GM19372 (cell line): ENCODE measurements at regions not wholly inside any gene's neighbourhood (a gene's known extent, or its start where the extent isn't known, plus 50 kb on each side); places are given as distances from the start of the nearest gene placed in this dataset.

Experiments used
- ATAC-seq: cut with Tn5 transposase; IDR thresholded peaks from one replicate; pipeline ENCODE4 v1.9.1; 2021; ENCODE audit warnings: mild to moderate bottlenecking, low read depth, moderate library complexity; ENCODE audit not compliant: unreplicated experiment

GRCh38 chr5:2658881-2659470 is 92.5 kb downstream of the IRX2 start:
- no peak for ATAC-seq

DNA sequence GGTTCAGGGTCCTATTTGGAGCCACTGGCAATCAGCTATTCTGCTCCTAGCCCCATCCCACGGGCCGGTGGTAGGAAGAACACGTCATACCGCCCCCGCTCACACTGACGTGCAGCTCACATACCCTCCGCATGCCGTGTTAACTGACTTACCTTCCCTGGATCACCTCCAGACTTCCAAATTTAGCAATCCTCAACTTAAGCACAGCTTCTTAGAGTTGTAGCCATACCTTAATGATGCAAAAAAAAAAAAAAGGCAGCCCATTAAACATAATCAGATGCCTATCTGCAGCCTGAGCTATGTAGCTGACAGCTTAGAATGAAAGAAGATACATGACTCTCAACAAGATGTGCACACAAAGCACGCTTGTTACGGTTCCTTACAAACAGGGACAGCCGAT is 93.0 kb downstream of the IRX2 start:
- ATAC-seq, result no peak

DNA sequence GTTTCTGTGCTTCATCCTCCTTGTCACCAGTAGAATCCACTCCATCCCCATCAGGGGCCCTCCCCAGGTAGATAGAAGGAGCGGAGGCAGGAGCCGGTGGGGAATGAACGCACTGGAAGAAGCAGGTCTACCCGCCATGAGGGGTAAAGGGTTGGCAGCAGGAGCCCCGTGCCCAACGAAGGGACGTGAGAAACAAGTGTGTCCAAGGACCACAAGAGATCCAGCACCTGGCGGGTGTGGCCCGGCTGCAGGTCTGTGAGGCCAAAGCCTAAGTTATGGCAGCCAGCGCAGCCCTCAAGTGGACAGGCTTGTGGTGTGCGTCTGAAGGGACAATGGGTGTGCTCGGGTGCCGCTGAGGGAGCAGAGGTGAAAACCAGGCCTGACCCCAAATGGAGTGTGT is 94.3 kb downstream of the IRX2 start:
- ATAC-seq, result no peak

- ATAC-seq, result no peak
Observed at GRCh38 chr5:2656206-2656605, 95.3 kb downstream of the IRX2 start.

- ATAC-seq, result no peak
Observed at GRCh38 chr5:2653991-2654390, 97.5 kb downstream of the IRX2 start.

DNA sequence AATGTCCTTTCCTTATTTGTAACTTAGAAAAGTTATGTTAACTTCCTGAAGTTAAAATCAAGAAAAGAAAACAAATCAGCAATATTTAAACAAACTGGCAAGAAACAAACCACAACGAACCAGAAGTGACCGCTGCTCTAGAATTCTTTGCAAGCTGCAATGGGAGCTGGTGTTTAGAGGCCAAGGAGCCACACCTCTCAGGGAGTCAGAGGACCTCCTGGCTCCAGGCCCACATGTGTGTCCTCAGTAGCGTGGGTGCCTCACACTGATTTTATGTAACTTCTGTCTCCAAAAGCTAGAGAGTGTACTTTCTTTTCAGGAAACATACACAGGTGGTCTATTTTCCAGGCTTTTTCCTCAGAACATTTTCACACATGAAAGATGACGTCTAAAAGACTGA is 100.4 kb downstream of the IRX2 start:
- no peak for ATAC-seq

DNA sequence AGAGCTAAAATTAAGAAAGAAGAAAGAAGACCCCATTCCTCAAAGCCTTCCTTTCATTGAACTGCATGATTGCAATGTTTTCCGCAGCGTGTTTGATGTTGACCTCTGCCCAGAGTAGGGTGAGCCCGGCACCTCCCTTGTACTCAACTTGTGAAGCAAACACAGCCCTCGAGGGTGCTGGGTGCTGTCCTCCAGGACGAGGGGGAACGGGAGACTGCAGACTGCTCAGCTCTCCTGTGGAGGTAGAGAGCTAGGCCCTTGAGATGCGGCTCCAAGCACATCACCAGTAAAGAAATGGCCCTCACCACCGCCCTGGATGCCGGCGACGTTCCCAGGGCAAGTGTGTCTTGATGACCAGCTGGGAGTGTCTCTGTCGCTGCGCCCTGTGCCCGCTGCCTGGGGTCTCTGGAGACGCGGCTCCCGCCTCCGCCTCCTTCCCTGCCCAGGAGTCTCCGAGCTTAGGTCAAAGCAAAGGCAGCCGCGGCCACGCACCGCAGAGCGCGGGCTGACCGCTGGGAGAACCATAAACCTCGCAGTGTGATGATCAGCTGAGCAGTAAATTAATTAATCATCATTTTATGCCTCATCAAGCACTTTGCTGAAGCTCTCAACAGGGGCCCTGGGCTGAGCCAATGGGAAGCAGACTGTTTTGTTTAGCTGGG is 108.7 kb downstream of the IRX2 start:
- no peak for ATAC-seq

- ATAC-seq, result no peak
Observed at GRCh38 chr5:2640717-2641116, 110.8 kb downstream of the IRX2 start.

DNA sequence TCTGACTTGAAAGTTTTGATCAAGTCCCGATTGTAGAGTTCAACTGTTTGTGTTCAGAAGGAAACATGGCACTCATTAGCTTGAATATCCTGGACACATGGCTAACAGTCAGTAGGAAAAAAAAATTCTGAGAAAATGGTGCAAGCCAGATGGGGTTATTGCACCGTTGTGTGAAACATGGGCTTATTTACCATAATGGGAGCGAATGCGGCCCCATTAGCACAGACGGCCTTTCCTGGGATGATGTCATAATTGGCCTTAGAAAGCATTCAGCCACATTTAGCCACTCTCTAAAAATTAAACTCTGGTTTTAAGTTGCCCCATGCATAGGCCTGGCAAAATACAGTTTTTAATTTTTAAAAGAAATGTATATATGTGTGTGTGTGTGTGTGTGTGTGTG is 112.1 kb downstream of the IRX2 start:
- no peak for ATAC-seq

GRCh38 chr5:2634399-2635176 is 116.9 kb downstream of the IRX2 start:
- no peak for ATAC-seq

GRCh38 chr5:2633992-2634391 is 117.5 kb downstream of the IRX2 start:
- no peak for ATAC-seq

GRCh38 chr5:2631758-2632157 is 119.7 kb downstream of the IRX2 start:
- no peak for ATAC-seq

GRCh38 chr5:2629045-2629444 is 122.4 kb downstream of the IRX2 start:
- ATAC-seq, result no peak

DNA sequence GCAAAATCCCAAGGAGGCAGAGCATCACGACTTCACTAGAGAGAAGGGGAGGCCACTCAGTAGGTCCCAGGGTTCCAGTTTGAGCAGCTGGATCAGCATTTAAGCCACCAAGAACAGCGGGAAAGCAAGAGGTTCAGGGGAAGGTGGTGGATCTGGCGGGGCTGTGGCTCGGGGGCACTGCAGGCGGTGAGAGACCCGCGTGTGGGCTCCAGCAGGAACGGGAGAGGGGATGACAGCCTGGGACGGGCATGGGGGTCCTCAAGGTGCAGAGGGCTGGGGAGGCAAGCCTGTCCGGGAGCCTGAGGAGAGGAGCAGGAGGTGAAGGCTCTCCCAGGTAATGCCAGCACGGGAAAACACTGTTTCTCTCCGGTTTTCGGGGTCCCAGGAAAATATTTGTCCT is 123.6 kb downstream of the IRX2 start:
- ATAC-seq, result no peak

DNA sequence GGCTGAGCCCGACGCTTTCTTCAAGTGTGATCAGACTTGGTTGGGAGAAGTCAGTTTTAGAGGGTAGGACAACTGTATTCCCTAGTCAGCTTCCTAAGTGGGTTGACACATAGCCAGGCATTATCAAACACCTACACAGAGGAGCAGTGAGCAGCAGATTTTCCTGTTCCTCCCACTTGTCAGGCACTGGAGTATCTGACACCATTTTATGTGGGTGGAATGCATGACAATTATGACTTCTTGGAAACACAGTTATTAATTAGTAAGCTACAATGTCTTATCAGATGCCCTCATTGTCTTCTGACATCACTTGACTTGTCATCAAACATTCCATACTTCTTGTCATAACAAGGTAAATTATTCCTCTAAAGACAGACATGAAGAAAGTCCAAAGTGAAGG is 124.9 kb downstream of the IRX2 start:
- ATAC-seq, result no peak

DNA sequence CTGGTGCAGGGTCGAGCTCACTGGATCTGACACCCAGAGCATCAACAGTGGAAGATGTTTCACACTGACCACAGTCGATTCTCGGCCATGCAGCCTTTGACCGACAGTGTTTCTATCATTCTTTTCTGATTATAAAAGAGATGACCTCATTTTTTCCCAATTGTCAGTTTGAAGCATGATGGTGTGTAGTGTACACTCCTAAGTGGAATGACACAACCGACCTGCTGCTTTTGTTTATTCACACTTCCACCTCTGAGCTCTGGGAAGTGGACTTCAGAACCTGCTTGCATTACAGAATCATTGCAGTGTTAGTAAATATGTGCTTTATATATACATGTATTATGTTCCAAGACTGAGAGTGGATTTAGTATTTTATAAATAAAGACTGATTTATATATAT is 128.6 kb downstream of the IRX2 start:
- no peak for ATAC-seq

- no peak for ATAC-seq
Observed at GRCh38 chr5:2621631-2622030, 129.8 kb downstream of the IRX2 start.

DNA sequence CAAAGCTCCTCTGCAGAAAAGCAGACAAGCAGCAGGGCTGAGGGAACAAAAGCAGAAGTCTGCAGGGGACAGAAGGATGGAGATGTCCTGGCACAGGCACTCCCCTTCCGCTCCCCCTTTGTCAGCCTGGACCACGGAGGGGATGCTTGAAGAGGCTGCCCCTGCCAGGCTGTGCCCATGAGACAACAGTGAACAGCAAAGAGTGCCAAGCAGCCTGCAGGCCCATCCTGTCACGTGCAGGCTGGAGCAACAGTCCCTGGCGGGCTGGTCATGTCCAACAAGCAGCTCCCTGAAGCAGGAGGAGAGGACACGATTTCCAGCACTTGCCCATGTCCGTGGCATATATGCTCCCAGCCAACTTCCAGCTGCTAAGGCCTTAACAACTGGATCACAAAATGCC is 132.3 kb downstream of the IRX2 start:
- no peak for ATAC-seq

GRCh38 chr5:2617461-2617860 is 134.0 kb downstream of the IRX2 start:
- ATAC-seq, result no peak

GRCh38 chr5:2615917-2616316 is 135.6 kb downstream of the IRX2 start:
- ATAC-seq, result no peak

DNA sequence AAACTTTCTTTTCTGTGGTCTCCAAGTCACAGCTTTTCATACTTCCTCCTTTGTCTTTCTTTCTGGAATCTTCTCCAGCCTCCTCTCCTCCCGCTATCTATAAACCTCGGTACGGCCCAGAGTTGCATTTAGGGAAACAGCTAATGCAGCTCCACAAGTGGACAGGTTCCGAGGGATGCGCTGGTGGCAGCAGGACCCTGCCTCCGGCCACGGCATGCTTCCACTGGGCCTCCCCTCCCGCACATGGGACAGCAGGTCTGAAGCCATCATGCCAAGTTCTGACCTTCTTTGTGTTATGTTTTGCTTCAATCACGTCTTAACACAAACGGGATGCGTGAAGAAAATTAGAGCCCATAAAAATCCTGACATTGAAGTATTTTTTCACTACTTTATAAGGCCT is 136.9 kb downstream of the IRX2 start:
- ATAC-seq, result no peak

DNA sequence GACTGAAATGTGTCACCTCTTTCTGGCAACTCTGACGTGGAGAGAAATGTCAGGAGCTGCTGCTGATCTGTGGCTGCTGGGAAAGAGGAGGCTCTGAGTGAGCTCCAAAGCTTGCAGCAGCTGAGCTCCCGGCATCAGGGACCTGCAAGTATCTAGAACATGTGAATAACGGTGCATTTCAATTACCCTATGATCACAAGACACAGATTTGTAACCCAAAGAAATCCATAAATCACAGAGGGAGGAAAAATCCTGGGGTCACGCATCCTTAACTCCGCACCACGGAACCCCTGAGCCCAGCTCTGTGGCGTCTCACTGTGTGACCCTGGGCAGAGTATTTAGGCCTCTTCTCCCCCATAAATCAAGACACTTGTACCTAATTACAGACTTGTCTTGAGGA is 139.8 kb downstream of the IRX2 start:
- no peak for ATAC-seq
